ENCODE measurements at regions not wholly inside any gene's neighbourhood (a gene's known extent, or its start where the extent isn't known, plus 50 kb on each side); places are given as distances from the start of the nearest gene placed in this dataset.
"Not testable (repeated sequence)": the region's sequence is repeated elsewhere in the genome, so short reads cannot be mapped to it uniquely, and the experiment has no call there.

DNA sequence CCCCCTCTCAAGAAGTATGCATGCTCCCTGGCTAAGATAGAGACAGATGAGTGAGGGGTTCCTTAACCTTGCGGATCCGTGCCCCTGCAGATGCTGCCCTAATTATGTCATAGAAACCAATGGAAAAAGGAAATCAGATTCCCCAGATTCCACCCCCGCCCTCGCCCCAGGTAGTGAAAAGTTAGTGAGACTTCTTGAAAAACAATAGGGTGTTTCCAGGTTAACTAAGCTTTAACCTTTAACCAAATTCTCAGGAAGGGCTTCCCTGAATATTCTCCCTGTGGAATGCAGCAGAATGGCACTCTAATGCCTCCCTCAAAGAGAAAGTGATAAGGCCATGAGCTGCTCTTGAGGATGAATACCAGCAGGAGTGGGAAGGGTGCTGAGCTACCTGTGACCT lies 116.0 kb upstream of the RANBP3L start:
- ATAC-seq (ENCODE audit: low read depth) (no peak), DNase-seq (no peak)
- Mint-ChIP-seq H3K9me3 (no peaks in the 10 kb centered on the region), H3K4me3 (no peak overlapping the region), H3K4me1 (peaks cover 3% of the 10 kb centered on the region), H3K36me3 (ENCODE audit: low read depth) (no peaks in the 10 kb centered on the region), H3K27me3 (no peaks in the 10 kb centered on the region), H3K27ac (no peak overlapping the region)
- no peak for TF ChIP-seq CTCF (IDR thresholded peaks at IDR 0.05)
- POLR2A ChIA-PET = no interaction called here
- intact Hi-C loops (cut with micrococcal nuclease) = no loop called here
- CTCF ChIA-PET = no interaction called here

GRCh38 chr5:36418152-36418979 lies 116.7 kb upstream of the RANBP3L start:
- CTCF ChIA-PET = interaction anchor here (0.6 kb wide), 1 partner anchor 269 kb away, joined by 3 read pairs; no protein-coding TSS in a partner anchor
- POLR2A ChIA-PET = no interaction called here
- peaks cover 3% of the 10 kb centered on the region for H3K4me1 Mint-ChIP-seq
- intact Hi-C loops (cut with micrococcal nuclease) = no loop called here
- H3K4me3 Mint-ChIP-seq = no peak overlapping the region
- no peaks in the 10 kb centered on the region for H3K36me3 Mint-ChIP-seq (ENCODE audit: low read depth)
- TF ChIP-seq CTCF (IDR thresholded peaks at IDR 0.05) = no peak
- no peak for ATAC-seq (ENCODE audit: low read depth)
- H3K27me3 Mint-ChIP-seq = no peaks in the 10 kb centered on the region
- H3K27ac Mint-ChIP-seq = no peak overlapping the region
- no peak for DNase-seq
- H3K9me3 Mint-ChIP-seq = no peaks in the 10 kb centered on the region

- POLR2A ChIA-PET = no interaction called here
- DNase-seq = no peak
- CTCF ChIA-PET = no interaction called here
These were observed 119.6 kb upstream of the RANBP3L start for GRCh38 chr5:36421256-36421655.

DNA sequence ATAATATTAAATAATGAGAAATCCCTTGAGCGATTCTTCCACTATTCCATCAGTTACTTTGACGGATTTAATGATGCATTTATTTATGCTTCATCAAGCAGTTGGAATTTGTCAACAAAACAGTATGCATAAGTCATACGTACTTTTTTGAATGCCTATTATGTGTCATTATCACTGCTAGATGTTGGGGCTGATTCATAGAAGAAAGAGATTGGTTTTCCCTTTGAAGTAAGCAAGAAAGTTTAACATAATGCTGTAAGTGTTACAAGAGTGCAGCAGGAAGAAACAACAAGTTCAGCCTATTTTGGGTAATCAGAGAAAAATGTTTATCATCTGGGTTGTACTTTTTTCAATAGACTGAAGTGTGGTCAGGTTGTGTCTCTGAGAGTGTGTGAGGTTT lies 121.2 kb upstream of the RANBP3L start:
- Mint-ChIP-seq H3K9me3 (no peaks in the 10 kb centered on the region), H3K27ac (no peak overlapping the region), H3K27me3 (no peaks in the 10 kb centered on the region), H3K4me1 (peaks cover 3% of the 10 kb centered on the region), H3K4me3 (no peak overlapping the region), H3K36me3 (ENCODE audit: low read depth) (no peaks in the 10 kb centered on the region)
- no peak for ATAC-seq (ENCODE audit: low read depth)
- ChIA-PET POLR2A (no interaction called here), CTCF (no interaction called here)
- TF ChIP-seq CTCF (IDR thresholded peaks at IDR 0.05) = no peak
- no peak for DNase-seq
- intact Hi-C loops (cut with micrococcal nuclease) = no loop called here

More at GRCh38 chr5:36421256-36421655, 119.6 kb upstream of the RANBP3L start:
- Mint-ChIP-seq H3K4me3 (no peak overlapping the region), H3K36me3 (ENCODE audit: low read depth) (no peaks in the 10 kb centered on the region), H3K9me3 (no peaks in the 10 kb centered on the region), H3K4me1 (peaks cover 3% of the 10 kb centered on the region), H3K27ac (no peak overlapping the region), H3K27me3 (no peaks in the 10 kb centered on the region)
- ATAC-seq (ENCODE audit: low read depth) = no peak
- TF ChIP-seq CTCF (IDR thresholded peaks at IDR 0.05) = no peak
- intact Hi-C loops (cut with micrococcal nuclease) = no loop called here

- no peaks in the 10 kb centered on the region for H3K27me3 Mint-ChIP-seq
- H3K36me3 Mint-ChIP-seq (ENCODE audit: low read depth) = no peaks in the 10 kb centered on the region
- no peak overlapping the region for H3K27ac Mint-ChIP-seq
- no peaks in the 10 kb centered on the region for H3K9me3 Mint-ChIP-seq
- no peak overlapping the region for H3K4me3 Mint-ChIP-seq
- intact Hi-C loops (cut with micrococcal nuclease) = no loop called here
- H3K4me1 Mint-ChIP-seq = peaks cover 3% of the 10 kb centered on the region
- TF ChIP-seq CTCF (IDR thresholded peaks at IDR 0.05) = no peak
- CTCF ChIA-PET = no interaction called here
- ATAC-seq (ENCODE audit: low read depth) (no peak), DNase-seq (no peak)
- POLR2A ChIA-PET = no interaction called here
These were observed 122.0 kb upstream of the RANBP3L start for GRCh38 chr5:36423578-36424307.

- H3K9me3 Mint-ChIP-seq; H3K36me3 Mint-ChIP-seq (ENCODE audit: low read depth); H3K27me3 Mint-ChIP-seq; ATAC-seq (ENCODE audit: low read depth); DNase-seq; H3K27ac Mint-ChIP-seq; POLR2A ChIA-PET; intact Hi-C loops (cut with micrococcal nuclease); CTCF ChIA-PET; H3K4me3 Mint-ChIP-seq; H3K4me1 Mint-ChIP-seq: not testable (repeated sequence)
These were observed 124.4 kb upstream of the RANBP3L start for GRCh38 chr5:36426070-36426469.
